Naive thymus-derived CD8-positive, alpha-beta T cell (primary cell): ENCODE measurements at regions not wholly inside any gene's neighbourhood (a gene's known extent, or its start where the extent isn't known, plus 50 kb on each side); places are given as distances from the start of the nearest gene placed in this dataset.
A peak's percentile ranks its signal among the peaks of the same experiment; 100 is the strongest.
"Not testable (repeated sequence)": the region's sequence is repeated elsewhere in the genome, so short reads cannot be mapped to it uniquely, and the experiment has no call there.

ENCODE experiments used
- ATAC-seq, 2 donors: fragments of 150-1000 bp; cut with Tn5 transposase in 1 of 2; sonication (Bioruptor Pico), chemical (Tn5 transposase) in 1 of 2; 1 replicate in 1 of 2; 2 replicates in 1 of 2; pipeline ENCODE4 v1.10.0; 2021; ENCODE audit warnings: mild to moderate bottlenecking in 2 of 2, moderate library complexity in 2 of 2
- POLR2A ChIA-PET: fragments of 350-600 bp; sonication (Branson Sonifier 250); formaldehyde crosslinking; loops from one replicate; lab custom pipeline; 2021; ENCODE audit warnings: antibody characterized with exemption; lab: Charles Lee
- DNase-seq, 10 donors: peaks; one replicate each; pipeline versions ENCODE4 v3.0.0 to v3.0.0-alpha.2; 2020 to 2022
- H3K27ac Mint-ChIP-seq, 10 donors: one replicate each; pipeline ENCODE4 v1.8.0; 2020 to 2022; ENCODE audit warnings: mild to moderate bottlenecking in 10 of 10, mixed read lengths in 10 of 10, moderate library complexity in 4 of 10, inconsistent platforms in 1 of 10
- H3K27me3 Mint-ChIP-seq, 5 donors: one replicate each; pipeline ENCODE4 v1.8.0; 2021 to 2022; ENCODE audit warnings: mixed read lengths in 5 of 5
- H3K36me3 Mint-ChIP-seq, 3 donors: one replicate each; pipeline ENCODE4 v1.8.0; 2020 to 2022; ENCODE audit warnings: mixed read lengths in 3 of 3, mild to moderate bottlenecking in 2 of 3, inconsistent platforms in 1 of 3
- H3K4me1 Mint-ChIP-seq, 4 donors: one replicate each; pipeline ENCODE4 v1.8.0; 2021 to 2022; ENCODE audit warnings: mixed read lengths in 4 of 4
- H3K4me3 Mint-ChIP-seq, 10 donors: one replicate each; pipeline ENCODE4 v1.8.0; 2020 to 2022; ENCODE audit warnings: mild to moderate bottlenecking in 10 of 10, mixed read lengths in 10 of 10, moderate library complexity in 6 of 10, inconsistent platforms in 1 of 10
- H3K9me3 Mint-ChIP-seq, 9 donors: one replicate each; pipeline ENCODE4 v1.8.0; 2020 to 2022; ENCODE audit warnings: mixed read lengths in 9 of 9, mild to moderate bottlenecking in 3 of 9, inconsistent platforms in 1 of 9, moderate library complexity in 1 of 9

- Mint-ChIP-seq H3K27ac (peak overlapping the region in 1 of 10 donors; percentile 7), H3K27me3 (peaks cover 3 to 17% (median 6%) of the 10 kb centered on the region in 5 donors), H3K36me3 (peaks cover 4 to 27% (median 9%) of the 10 kb centered on the region in 3 donors), H3K4me1 (peaks cover 0 to 9% (median 1%) of the 10 kb centered on the region in 4 donors), H3K9me3 (peaks cover 2 to 43% (median 20%) of the 10 kb centered on the region in 9 donors), H3K4me3 (no peak overlapping the region)
- ATAC-seq (no peak), DNase-seq (peak in 1 of 10 donors; percentile 1)
- POLR2A ChIA-PET: no interaction called here
Observed at GRCh38 chr5:50292735-50293394, 148.2 kb downstream of the EMB start.

DNA sequence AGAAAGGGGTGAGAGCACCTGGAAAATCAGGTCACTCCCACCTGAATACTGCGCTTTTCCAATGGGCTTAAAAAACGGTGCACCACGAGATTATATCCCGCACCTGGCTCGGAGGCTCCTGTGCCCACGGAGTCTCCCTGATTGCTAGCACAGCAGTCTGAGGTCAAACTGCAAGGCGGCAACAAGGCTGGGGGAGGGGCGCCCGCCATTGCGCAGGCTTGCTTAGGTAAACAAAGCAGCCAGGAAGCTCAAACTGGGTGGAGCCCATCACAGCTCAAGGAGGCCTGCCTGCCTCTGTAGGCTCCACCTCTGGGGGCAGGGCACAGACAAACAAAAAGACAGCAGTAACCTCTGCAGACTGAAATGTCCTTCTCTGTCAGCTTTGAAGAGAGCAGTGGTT lies 160.6 kb downstream of the EMB start:
- H3K4me1 Mint-ChIP-seq, DNase-seq, H3K27ac Mint-ChIP-seq, H3K27me3 Mint-ChIP-seq, POLR2A ChIA-PET, H3K4me3 Mint-ChIP-seq, ATAC-seq: not testable (repeated sequence)
- Mint-ChIP-seq H3K36me3 (peaks cover 3 to 34% (median 4%) of the 10 kb centered on the region in 3 donors), H3K9me3 (peaks cover 8 to 41% (median 33%) of the 10 kb centered on the region in 9 donors)
